ENCODE measurements at regions not wholly inside any gene's neighbourhood (a gene's known extent, or its start where the extent isn't known, plus 50 kb on each side); places are given as distances from the start of the nearest gene placed in this dataset.

DNA sequence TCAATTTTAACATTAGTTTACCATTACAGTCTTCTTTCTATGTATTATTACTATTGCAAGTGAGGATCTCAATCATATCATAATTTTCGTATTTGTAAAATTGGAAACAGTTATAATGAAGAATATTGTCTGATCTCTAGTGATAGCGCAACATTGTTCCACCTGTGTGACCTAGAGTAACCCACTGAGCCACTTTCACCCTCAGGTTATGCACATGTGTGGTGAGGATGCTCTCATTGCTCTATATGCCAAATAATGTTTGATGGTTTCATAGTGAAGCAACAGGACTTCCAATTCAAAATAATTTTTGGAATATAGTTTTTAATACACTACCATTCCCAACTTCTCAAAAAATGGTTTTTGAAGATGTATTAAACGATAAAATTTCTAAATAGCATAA is 603.1 kb upstream of the MAN1A1 start:
- H3K56ac ChIP-seq (ENCODE audit: extremely low read depth, insufficient read depth, low read length): no peak overlapping the region
- H3K79me1 ChIP-seq (ENCODE audit: low read depth in 1 of 2, low read length in 2 of 2): no peaks in the 10 kb centered on the region
- WGBS, 2 experiments (ENCODE audit: extremely low coverage in 2 of 2, insufficient read length in 1 of 2): no CpG with 5 or more reads among the region's 3 CpGs
- H4K8ac ChIP-seq (ENCODE audit: low read depth in 2 of 2, low read length in 2 of 2): no peak overlapping the region
- no peaks in the 10 kb centered on the region for H3K36me3 ChIP-seq (ENCODE audit: control insufficient read depth, insufficient read depth, low read length)
- H2BK120ac ChIP-seq (ENCODE audit: low read depth, low read length): no peak overlapping the region
- TF ChIP-seq, protein P1, sequence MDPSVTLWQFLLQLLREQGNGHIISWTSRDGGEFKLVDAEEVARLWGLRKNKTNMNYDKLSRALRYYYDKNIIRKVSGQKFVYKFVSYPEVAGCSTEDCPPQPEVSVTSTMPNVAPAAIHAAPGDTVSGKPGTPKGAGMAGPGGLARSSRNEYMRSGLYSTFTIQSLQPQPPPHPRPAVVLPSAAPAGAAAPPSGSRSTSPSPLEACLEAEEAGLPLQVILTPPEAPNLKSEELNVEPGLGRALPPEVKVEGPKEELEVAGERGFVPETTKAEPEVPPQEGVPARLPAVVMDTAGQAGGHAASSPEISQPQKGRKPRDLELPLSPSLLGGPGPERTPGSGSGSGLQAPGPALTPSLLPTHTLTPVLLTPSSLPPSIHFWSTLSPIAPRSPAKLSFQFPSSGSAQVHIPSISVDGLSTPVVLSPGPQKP (IDR thresholded peaks at IDR 0.05; ENCODE audit: borderline replicate concordance, low read depth, low read length): no peak
- TF ChIP-seq, protein P2, sequence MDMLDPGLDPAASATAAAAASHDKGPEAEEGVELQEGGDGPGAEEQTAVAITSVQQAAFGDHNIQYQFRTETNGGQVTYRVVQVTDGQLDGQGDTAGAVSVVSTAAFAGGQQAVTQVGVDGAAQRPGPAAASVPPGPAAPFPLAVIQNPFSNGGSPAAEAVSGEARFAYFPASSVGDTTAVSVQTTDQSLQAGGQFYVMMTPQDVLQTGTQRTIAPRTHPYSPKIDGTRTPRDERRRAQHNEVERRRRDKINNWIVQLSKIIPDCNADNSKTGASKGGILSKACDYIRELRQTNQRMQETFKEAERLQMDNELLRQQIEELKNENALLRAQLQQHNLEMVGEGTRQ (IDR thresholded peaks at IDR 0.05; ENCODE audit: low read depth, low read length): no peak
- TF ChIP-seq POLR2A (IDR thresholded peaks at IDR 0.05; ENCODE audit: low read depth, low read length) (no peak), NFE2L2 (IDR thresholded peaks at IDR 0.05; ENCODE audit: low read depth, low read length) (no peak), RFX5 (IDR thresholded peaks at IDR 0.05; ENCODE audit: low read depth, low read length) (no peak), CHD1 (IDR thresholded peaks at IDR 0.05; ENCODE audit: low read depth, low read length) (no peak), MAFK (IDR thresholded peaks at IDR 0.05; ENCODE audit: low read depth, low read length) (no peak), CEBPB (IDR thresholded peaks at IDR 0.05; ENCODE audit: low read depth, low read length) (no peak), MAZ (IDR thresholded peaks at IDR 0.05; ENCODE audit: borderline replicate concordance, low read depth, low read length) (no peak), RAD21 (IDR thresholded peaks at IDR 0.05; ENCODE audit: low read length) (no peak)
- in situ Hi-C loops (cut with MboI; ENCODE audit: low sequenced_read_pairs): no loop called here
- H4K20me1 ChIP-seq (ENCODE audit: insufficient read depth, low read length): no peaks in the 10 kb centered on the region
- no peaks in the 10 kb centered on the region for H3K9me3 ChIP-seq (ENCODE audit: control insufficient read depth, insufficient read depth, low read length)
- no peak for DNase-seq
- intact Hi-C loops (cut with micrococcal nuclease): no loop called here
- no peaks in the 10 kb centered on the region for H3K27me3 ChIP-seq (ENCODE audit: control insufficient read depth, insufficient read depth, low read length)
- H3K4me3 ChIP-seq (ENCODE audit: insufficient read depth, low read depth, low read length): no peak overlapping the region
- H4K5ac ChIP-seq (ENCODE audit: low read depth, low read length): no peak overlapping the region
- no peak overlapping the region for H2BK15ac ChIP-seq (ENCODE audit: low read depth, low read length)
- no peak overlapping the region for H3K9ac ChIP-seq (ENCODE audit: low read depth, low read length)
- H3K9me1 ChIP-seq (ENCODE audit: insufficient read depth, low read length): no peaks in the 10 kb centered on the region
- dilution Hi-C loops (cut with HindIII; ENCODE audit: low sequenced_read_pairs, unreplicated experiment): no loop called here
- no peak overlapping the region for H3K14ac ChIP-seq (replicated peaks; ENCODE audit: low read depth, low read length)
- H3K4me2 ChIP-seq (ENCODE audit: low read depth, low read length): no peak overlapping the region
- no peak overlapping the region for H3K4ac ChIP-seq (ENCODE audit: low read depth, low read length)
- H3K18ac ChIP-seq (ENCODE audit: low read depth, low read length): no peak overlapping the region
- H2AFZ ChIP-seq (replicated peaks; ENCODE audit: low read length, poor library complexity): no peak overlapping the region
- H2BK5ac ChIP-seq (ENCODE audit: low read depth, low read length, poor library complexity, severe bottlenecking): no peak overlapping the region
- no peak overlapping the region for H3K23ac ChIP-seq (ENCODE audit: low read depth, low read length)
- H4K91ac ChIP-seq (ENCODE audit: insufficient read depth, low read depth, low read length): no peak overlapping the region
- no peak overlapping the region for H2BK20ac ChIP-seq (ENCODE audit: low read depth, low read length)
- POLR2A ChIA-PET (ENCODE audit: unreplicated experiment): no interaction called here
- CTCF ChIA-PET: no interaction called here
- H3K4me1 ChIP-seq (ENCODE audit: control insufficient read depth, insufficient read depth, low read length): no peaks in the 10 kb centered on the region
- ATAC-seq (ENCODE audit: low read depth): no peak
- H3K27ac ChIP-seq (ENCODE audit: insufficient read depth, low read length): no peak overlapping the region
- no peak overlapping the region for H2AK5ac ChIP-seq (ENCODE audit: low read depth, low read length)
- BruUV-seq (replicated peaks): no TSS peak
- H2AK9ac ChIP-seq (replicated peaks; ENCODE audit: low read depth, low read length, poor library complexity): no peak overlapping the region

Measured in IMR-90 (cell line).